ENCODE measurements at regions not wholly inside any gene's neighbourhood (a gene's known extent, or its start where the extent isn't known, plus 50 kb on each side); places are given as distances from the start of the nearest gene placed in this dataset.

DNA sequence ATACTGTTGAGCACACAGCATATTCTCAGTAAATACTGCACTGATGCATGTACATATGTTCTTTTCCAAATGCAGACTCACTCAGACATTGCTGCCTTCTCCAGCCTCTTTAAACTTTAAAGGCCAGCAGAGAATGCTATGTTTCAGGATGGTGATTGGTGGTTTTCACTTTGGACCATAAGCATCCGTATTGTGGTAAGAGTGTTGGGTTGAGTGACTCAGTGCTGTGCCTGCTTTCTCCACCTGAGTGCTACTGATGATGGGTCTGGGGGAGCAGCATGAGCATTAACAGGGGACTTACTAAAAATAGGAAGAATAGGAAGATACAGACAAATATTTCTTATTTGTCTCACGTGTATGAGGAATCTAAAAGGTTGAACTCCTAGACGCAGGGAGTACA, 56.3 kb upstream of the ZNF92 start:
- Histone ChIP-seq H4K8ac (ENCODE audit: extremely low read depth, insufficient read depth, low read length) (no peak overlapping the region), H3K23me2 (ENCODE audit: low read depth, low read length) (no peaks in the 10 kb centered on the region), H3K14ac (ENCODE audit: insufficient read length) (no peak overlapping the region), H3K23ac (ENCODE audit: insufficient read length) (no peak overlapping the region), H3K4me3 (ENCODE audit: extremely low read depth in 1 of 4, insufficient read depth in 2 of 4, low read depth in 3 of 4, low read length in 4 of 4) (no peak overlapping the region), H3K9me3 (ENCODE audit: insufficient read depth in 2 of 2, low read depth in 1 of 2, low read length in 1 of 2) (no peaks in the 10 kb centered on the region), H3K9ac (replicated peaks in 1 of 4; ENCODE audit: extremely low read depth in 1 of 4, low read depth in 3 of 4, low read length in 3 of 4) (no peak overlapping the region), H3K27ac (ENCODE audit: low read depth, low read length) (no peak overlapping the region), H3K56ac (replicated peaks; ENCODE audit: insufficient read length, low read depth, low read length) (no peak overlapping the region), H3K27me3 (replicated peaks in 1 of 4; ENCODE audit: control insufficient read depth in 3 of 4, extremely low read depth in 1 of 4, insufficient read depth in 3 of 4, low read length in 3 of 4) (no peaks in the 10 kb centered on the region), H2AK5ac (ENCODE audit: low read depth, low read length) (no peak overlapping the region), H3K79me1 (ENCODE audit: low read depth, low read length) (no peaks in the 10 kb centered on the region), H3K36me3 (ENCODE audit: control insufficient read depth in 2 of 4, insufficient read depth in 4 of 4, low read length in 3 of 4) (peaks cover 0 to 6% (median 5%) of the 10 kb centered on the region in 4 experiments; a peak in 4 of 8 replicates), H2AFZ (ENCODE audit: low read length) (no peak overlapping the region), H4K91ac (replicated peaks; ENCODE audit: insufficient read length, low read length) (no peak overlapping the region), H2BK5ac (ENCODE audit: low read depth, low read length) (no peak overlapping the region), H2BK15ac (ENCODE audit: low read length) (no peak overlapping the region), H3K4me1 (replicated peaks in 1 of 4; ENCODE audit: control insufficient read depth in 3 of 4, insufficient read depth in 4 of 4, low read length in 3 of 4) (no peaks in the 10 kb centered on the region), H2BK20ac (ENCODE audit: low read length) (no peak overlapping the region), H3K4me2 (ENCODE audit: insufficient read depth in 1 of 2, low read depth in 2 of 2, low read length in 2 of 2) (no peak overlapping the region), H4K20me1 (replicated peaks in 1 of 2; ENCODE audit: control insufficient read depth in 1 of 2, insufficient read depth in 2 of 2, low read length in 2 of 2) (no peaks in the 10 kb centered on the region), H3K79me2 (ENCODE audit: control insufficient read depth in 1 of 2, insufficient read depth in 2 of 2, low read length in 2 of 2) (no peaks in the 10 kb centered on the region), H2BK12ac (ENCODE audit: low read depth, low read length) (no peak overlapping the region), H4K5ac (ENCODE audit: insufficient read length, low read depth, low read length) (no peak overlapping the region), H3K4ac (replicated peaks; ENCODE audit: insufficient read length, low read depth, low read length) (no peak overlapping the region), H2BK120ac (replicated peaks; ENCODE audit: low read depth, low read length) (no peak overlapping the region), H3K18ac (ENCODE audit: extremely low read depth, low read length) (no peak overlapping the region)
- WGBS, 2 experiments (ENCODE audit: extremely low coverage in 1 of 2, insufficient coverage in 1 of 2, insufficient read length in 1 of 2, insufficient replicate concordance in 2 of 2, low coverage in 1 of 2, low lambda C conversion rate in 2 of 2, missing lambda C conversion rate in 1 of 2), result 94% methylated on average over 3 of the region's 3 CpGs; no CpG with 5 or more reads in 1 of the 2 experiments
- DNase-seq (ENCODE audit: low read depth in 1 of 2, low spot score in 2 of 2), result peak in 1 of 2 experiments; percentile 4
- no peak for FAIRE-seq
- CTCF ChIA-PET (ENCODE audit: partially characterized antibody), result interaction anchor here (2.3 kb wide), 1 partner anchor 9 kb away, joined by 12 read pairs; no protein-coding TSS in a partner anchor
- no peak for TF ChIP-seq EGR1 (IDR thresholded peaks at IDR 0.05; ENCODE audit: borderline replicate concordance, low read depth, low read length)
- TF ChIP-seq HDAC2 (IDR thresholded peaks at IDR 0.05; ENCODE audit: borderline replicate concordance in 1 of 2, low read depth in 2 of 2, low read length in 2 of 2), result no peak
- TF ChIP-seq POU5F1 (IDR thresholded peaks at IDR 0.05; ENCODE audit: low read depth, low read length), result no peak
- TF ChIP-seq E2F6 (IDR thresholded peaks at IDR 0.05), result no peak
- no peak for TF ChIP-seq POLR2AphosphoS5 (IDR thresholded peaks at IDR 0.05; ENCODE audit: low read depth, low read length)
- no peak for TF ChIP-seq SP4 (IDR thresholded peaks at IDR 0.05; ENCODE audit: low read length)
- TF ChIP-seq ASH2L (IDR thresholded peaks at IDR 0.05; ENCODE audit: low read length), result no peak
- POLR2A ChIA-PET (ENCODE audit: partially characterized antibody), result no interaction called here
